Keratinocyte (primary cell): ENCODE measurements at regions not wholly inside any gene's neighbourhood (a gene's known extent, or its start where the extent isn't known, plus 50 kb on each side); places are given as distances from the start of the nearest gene placed in this dataset.

Experiments used
- DNase-seq: peaks from one replicate; pipeline ENCODE4 v3.0.0-alpha.2; 2011; ENCODE audit warnings: low read depth, missing footprints, low spot score
- FAIRE-seq: peaks from 2 replicates; lab custom pipeline; 2011; peaks lifted over from hg19 to GRCh38; lab: Jason Lieb, UNC
- H2AFZ ChIP-seq: 2 replicates; pipeline ENCODE4 v1.6.0; 2012; ENCODE audit warnings: low read length, control low read depth, inconsistent platforms; ENCODE audit not compliant: control insufficient read depth
- H3K27ac ChIP-seq: 2 replicates; pipeline ENCODE4 v1.5.1; 2011; ENCODE audit warnings: low read length; ENCODE audit not compliant: control insufficient read depth, insufficient read depth
- H3K27me3 ChIP-seq: 3 replicates; pipeline ENCODE4 v1.6.0; 2011; ENCODE audit warnings: low read length; ENCODE audit not compliant: control insufficient read depth, insufficient read depth; ENCODE audit errors: extremely low read depth
- H3K36me3 ChIP-seq, 2 experiments: 2 replicates in 1 of 2; 3 replicates in 1 of 2; pipeline ENCODE4 v1.5.1; 2011; ENCODE audit warnings: low read length in 2 of 2, mild to moderate bottlenecking in 1 of 2; ENCODE audit not compliant: control insufficient read depth in 2 of 2, insufficient read depth in 2 of 2; ENCODE audit errors: extremely low read depth in 1 of 2
- H3K4me1 ChIP-seq: 3 replicates; pipeline ENCODE4 v1.5.1; 2011; ENCODE audit warnings: low read length; ENCODE audit not compliant: control insufficient read depth, insufficient read depth; ENCODE audit errors: extremely low read depth
- H3K4me2 ChIP-seq: 3 replicates; pipeline ENCODE4 v1.6.0; 2011; ENCODE audit warnings: low read depth, low read length; ENCODE audit not compliant: control insufficient read depth, insufficient read depth; ENCODE audit errors: extremely low read depth
- H3K4me3 ChIP-seq, 3 experiments: fragments of 200-600 bp in 1 of 3; sonication (generic) in 1 of 3; 2 replicates in 2 of 3; 3 replicates in 1 of 3; pipeline ENCODE4 v1.5.1; 2011 to 2016; ENCODE audit warnings: low read length in 3 of 3, mild to moderate bottlenecking in 3 of 3, control low read depth in 2 of 3, inconsistent platforms in 1 of 3, low read depth in 1 of 3, mixed read lengths in 1 of 3, mixed run types in 1 of 3, moderate library complexity in 1 of 3; ENCODE audit not compliant: control insufficient read depth in 2 of 3, insufficient read depth in 2 of 3; ENCODE audit errors: extremely low read depth in 1 of 3
- H3K79me2 ChIP-seq: 2 replicates; pipeline ENCODE4 v1.6.0; 2012; ENCODE audit warnings: low read length; ENCODE audit not compliant: control insufficient read depth, insufficient read depth
- H3K9ac ChIP-seq: 3 replicates; pipeline ENCODE4 v1.6.0; 2011; ENCODE audit warnings: low read length; ENCODE audit not compliant: control insufficient read depth, insufficient read depth; ENCODE audit errors: extremely low read depth
- H3K9me1 ChIP-seq: 3 replicates; pipeline ENCODE4 v1.6.0; 2011; ENCODE audit warnings: low read length; ENCODE audit not compliant: control insufficient read depth, insufficient read depth; ENCODE audit errors: extremely low read depth
- H3K9me3 ChIP-seq: 2 replicates; pipeline ENCODE4 v1.5.1; 2012; ENCODE audit warnings: low read depth, low read length; ENCODE audit not compliant: control insufficient read depth
- H4K20me1 ChIP-seq: 3 replicates; pipeline ENCODE4 v1.6.0; 2011; ENCODE audit warnings: low read length; ENCODE audit not compliant: control insufficient read depth, insufficient read depth; ENCODE audit errors: extremely low read depth
- CTCF ChIP-seq, 3 experiments: IDR thresholded peaks in 1 of 3; conservative IDR thresholded peaks in 1 of 3; optimal IDR thresholded peaks in 1 of 3; 2 replicates in 2 of 3; 3 replicates in 1 of 3; pipeline versions ENCODE3 to v1.5.1; 2011; ENCODE audit warnings: low read length in 3 of 3, mild to moderate bottlenecking in 3 of 3, moderate library complexity in 2 of 3, control low read depth in 1 of 3, inconsistent platforms in 1 of 3; ENCODE audit not compliant: insufficient read depth in 2 of 3; ENCODE audit errors: extremely low read depth in 1 of 3
- EZH2 ChIP-seq: IDR thresholded peaks from one replicate; pipeline ENCODE4 v1.6.1; 2012; ENCODE audit warnings: inconsistent platforms, mild to moderate bottlenecking, low read length, moderate library complexity
- dilution Hi-C: fragments of 300-500 bp; cut with MboI; formaldehyde crosslinking; loops from one replicate; pipeline ENCODE4 v1.7.0; 2020; ENCODE audit warnings: low sequenced_read_pairs; ENCODE audit not compliant: extremely low pct_ligation_motif_present

DNA sequence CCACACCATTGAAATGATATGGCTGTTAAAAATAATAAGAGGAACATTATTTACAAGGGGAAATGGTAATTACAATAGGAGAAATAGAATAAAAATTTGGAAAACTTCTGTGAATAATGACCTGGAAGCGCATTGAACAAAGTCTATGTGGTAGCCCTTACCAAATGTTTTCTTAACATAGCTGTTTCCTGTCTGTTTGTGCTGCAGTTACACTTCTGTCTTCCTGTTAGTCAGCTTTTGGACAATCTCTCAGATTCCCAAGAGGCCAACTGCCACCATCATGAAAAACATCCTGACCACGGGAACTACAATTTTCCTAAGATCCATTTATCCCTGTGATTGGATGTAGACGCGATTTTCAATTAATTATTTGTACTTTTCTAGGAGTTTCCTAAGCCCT, 754.4 kb upstream of the MARCKS start:
- dilution Hi-C loops = no loop called here
- Histone ChIP-seq H2AFZ (peak overlapping the region; percentile 4), H3K4me2 (no peak overlapping the region), H3K9me1 (no peaks in the 10 kb centered on the region), H3K27me3 (no peaks in the 10 kb centered on the region), H4K20me1 (no peaks in the 10 kb centered on the region), H3K9me3 (no peaks in the 10 kb centered on the region), H3K36me3 (no peaks in the 10 kb centered on the region), H3K4me3 (no peak overlapping the region), H3K9ac (no peak overlapping the region), H3K27ac (no peak overlapping the region), H3K79me2 (no peaks in the 10 kb centered on the region), H3K4me1 (peaks cover 5% of the 10 kb centered on the region)
- no peak for TF ChIP-seq EZH2
- no peak for TF ChIP-seq CTCF (optimal IDR thresholded peaks at IDR 0.05 in 1 of 3, IDR thresholded peaks at IDR 0.05 in 1 of 3, conservative IDR thresholded peaks at IDR 0.05 in 1 of 3; ENCODE audit: extremely low read depth in 1 of 3, insufficient read depth in 2 of 3, low read length in 3 of 3)
- FAIRE-seq (peak; percentile 57), DNase-seq (no peak)

DNA sequence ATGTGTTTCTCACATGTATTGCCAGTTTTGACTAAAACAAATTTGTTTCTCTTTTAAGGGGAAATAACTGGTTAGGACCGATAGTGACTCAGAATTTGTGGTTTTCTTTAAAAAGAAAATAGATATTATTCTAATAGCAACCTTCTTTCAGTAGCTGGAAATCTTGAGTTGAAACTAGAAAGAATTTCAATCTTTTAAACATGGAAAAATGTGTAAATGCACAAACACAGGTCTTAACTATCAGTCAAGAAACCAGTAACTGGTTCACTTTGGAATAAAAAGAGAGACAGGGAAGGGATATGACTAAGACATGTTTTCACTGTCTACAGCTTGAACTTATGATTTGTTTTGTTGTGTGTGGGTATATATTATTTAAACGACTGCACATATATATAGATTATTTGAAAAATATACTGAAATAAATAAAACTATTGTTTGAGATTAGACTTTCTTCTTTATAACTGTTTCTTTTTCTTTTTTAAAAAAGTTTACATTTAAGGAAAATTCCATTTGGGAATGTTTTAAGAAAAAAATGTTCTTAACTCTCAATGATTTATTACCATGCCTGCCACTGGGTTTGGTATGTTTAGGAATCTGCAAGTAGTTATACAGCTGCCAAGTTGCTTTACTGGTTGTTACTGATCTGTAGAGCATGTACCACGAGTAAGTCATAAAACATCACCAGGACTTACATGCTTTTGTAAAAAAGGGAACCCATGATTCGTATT, 753.3 kb upstream of the MARCKS start:
- no peak overlapping the region for H3K4me2 ChIP-seq
- dilution Hi-C loops = no loop called here
- FAIRE-seq = no peak
- no peaks in the 10 kb centered on the region for H3K9me3 ChIP-seq
- no peaks in the 10 kb centered on the region for H3K9me1 ChIP-seq
- H3K4me1 ChIP-seq = peaks cover 5% of the 10 kb centered on the region
- no peaks in the 10 kb centered on the region for H3K27me3 ChIP-seq
- no peak overlapping the region for H3K9ac ChIP-seq
- no peak overlapping the region for H2AFZ ChIP-seq
- no peaks in the 10 kb centered on the region for H4K20me1 ChIP-seq
- no peak for DNase-seq
- H3K4me3 ChIP-seq = no peak overlapping the region
- TF ChIP-seq CTCF (optimal IDR thresholded peaks at IDR 0.05 in 1 of 3, IDR thresholded peaks at IDR 0.05 in 1 of 3, conservative IDR thresholded peaks at IDR 0.05 in 1 of 3; ENCODE audit: extremely low read depth in 1 of 3, insufficient read depth in 2 of 3, low read length in 3 of 3) (no peak), EZH2 (no peak)
- no peak overlapping the region for H3K27ac ChIP-seq
- no peaks in the 10 kb centered on the region for H3K36me3 ChIP-seq
- no peaks in the 10 kb centered on the region for H3K79me2 ChIP-seq
